SK-N-SH (cell line): ENCODE measurements at regions not wholly inside any gene's neighbourhood (a gene's known extent, or its start where the extent isn't known, plus 50 kb on each side); places are given as distances from the start of the nearest gene placed in this dataset.

ENCODE experiments used
- FOSL2 ChIP-seq: IDR thresholded peaks from 2 replicates; pipeline ENCODE4 v1.4.0; 2012; ENCODE audit warnings: low read depth, mild to moderate bottlenecking, moderate library complexity, borderline replicate concordance
- GATA2 ChIP-seq: sonication (generic); formaldehyde crosslinking; IDR thresholded peaks from 2 replicates; pipeline ENCODE4 v1.5.0; 2020; ENCODE audit warnings: mild to moderate bottlenecking, missing genetic modification reagents
- IRF3 ChIP-seq: fragments of 150-350 bp; IDR thresholded peaks from 2 replicates; pipeline ENCODE4 v1.6.1; 2016; ENCODE audit warnings: mild to moderate bottlenecking, low read depth, low read length
- MXI1 ChIP-seq: IDR thresholded peaks from 2 replicates; pipeline ENCODE4 v1.6.1; 2012; ENCODE audit warnings: mild to moderate bottlenecking, low read depth, low read length, improper control_type of control experiment
- SIN3A ChIP-seq: IDR thresholded peaks from 2 replicates; pipeline ENCODE4 v1.6.1; 2012; ENCODE audit warnings: low read depth, mild to moderate bottlenecking, low read length, moderate library complexity, borderline replicate concordance
- USF1 ChIP-seq: IDR thresholded peaks from 2 replicates; pipeline ENCODE4 v1.4.0; 2012; ENCODE audit warnings: low read depth, borderline replicate concordance
- ZBTB33 ChIP-seq: IDR thresholded peaks from 2 replicates; pipeline ENCODE4 v1.4.0; 2012; ENCODE audit warnings: low read depth, borderline replicate concordance

DNA sequence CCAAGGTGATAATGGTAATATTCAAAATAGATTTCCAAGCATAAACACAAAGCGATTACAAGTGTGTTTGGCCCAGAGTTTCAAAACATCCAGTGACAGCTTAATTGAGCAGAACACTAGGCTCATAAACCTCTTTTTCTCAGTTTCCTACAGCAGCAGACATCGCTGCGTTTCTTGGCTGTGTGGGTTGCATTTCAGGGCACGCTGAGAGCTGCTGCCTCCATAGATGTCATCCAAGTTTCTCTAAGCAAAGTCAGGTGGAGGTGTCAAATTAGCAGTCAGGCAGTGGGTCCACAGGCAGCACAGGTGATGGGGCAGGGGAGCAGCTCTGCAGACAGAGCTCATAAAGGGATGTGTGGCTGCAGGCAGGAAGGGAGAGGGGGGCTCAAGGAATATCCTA, 50.5 kb upstream of the COL13A1 start (continued):
- TF ChIP-seq ZBTB33: no peak
- no peak for TF ChIP-seq GATA2 (CRISPR knock-in tag)
- TF ChIP-seq USF1: no peak
- no peak for TF ChIP-seq MXI1
- TF ChIP-seq SIN3A: no peak
- no peak for TF ChIP-seq FOSL2
- TF ChIP-seq IRF3: no peak
